ENCODE measurements at regions not wholly inside any gene's neighbourhood (a gene's known extent, or its start where the extent isn't known, plus 50 kb on each side); places are given as distances from the start of the nearest gene placed in this dataset.

GRCh38 chr15:93138681-93139250 is 49.8 kb upstream of the RGMA start:
- no peak for DNase-seq

Measured in CD4-positive, alpha-beta T cell treated with Interleukin-17A for 4 hours (primary cell).